ENCODE measurements at regions not wholly inside any gene's neighbourhood (a gene's known extent, or its start where the extent isn't known, plus 50 kb on each side); places are given as distances from the start of the nearest gene placed in this dataset.

DNA sequence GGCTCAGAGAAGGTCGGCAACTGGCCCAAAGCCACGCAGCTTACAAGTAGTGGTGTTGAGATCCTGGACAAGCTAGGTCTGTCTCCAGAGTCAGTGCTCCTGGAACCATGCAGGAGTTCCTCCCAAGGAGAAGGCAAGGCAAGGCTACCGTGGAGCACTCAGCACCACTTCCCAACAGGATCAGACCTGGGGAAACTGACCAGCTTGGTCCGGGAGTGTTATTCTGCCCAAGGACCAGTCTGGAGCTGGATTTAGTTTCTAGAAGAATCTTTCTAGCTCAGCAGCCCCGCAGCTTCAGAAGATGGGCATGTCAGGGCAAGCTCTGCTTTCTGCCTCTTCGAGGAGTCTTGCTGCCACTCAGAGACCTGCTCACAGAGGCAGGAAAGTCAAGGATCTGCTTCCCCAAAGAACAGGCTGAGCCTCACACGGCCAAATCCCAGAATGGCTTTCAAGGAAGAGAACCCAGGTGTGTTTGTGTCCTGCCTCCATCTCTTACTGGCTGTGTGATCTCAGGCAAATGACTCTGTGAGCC is 302.8 kb downstream of the MATN1 start:
- no peak for DNase-seq (ENCODE audit: low read depth)

DNA sequence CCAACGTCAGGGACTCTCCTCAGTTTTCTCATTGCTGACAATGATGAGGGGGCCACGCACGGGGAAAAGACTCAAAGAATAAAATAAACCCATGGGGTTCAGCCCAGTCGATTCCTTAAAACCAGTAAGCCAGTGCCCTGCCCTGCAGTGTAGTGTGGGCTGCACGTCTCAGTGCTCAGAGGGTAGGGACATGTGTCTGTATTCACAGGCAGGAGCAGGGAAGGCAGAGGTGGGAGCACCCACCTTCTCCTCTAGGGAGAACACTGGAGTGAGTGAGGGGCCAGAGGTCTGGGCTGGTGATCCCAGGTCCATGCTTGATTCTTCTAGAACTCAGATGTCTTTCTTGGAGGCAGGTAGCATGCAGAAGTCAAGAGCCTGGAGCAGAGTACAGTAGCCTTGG is 303.6 kb downstream of the MATN1 start:
- no peak for DNase-seq (ENCODE audit: low read depth)

- DNase-seq (ENCODE audit: low read depth), result no peak
Measured at GRCh38 chr1:30418939-30419720, 304.3 kb downstream of the MATN1 start.

DNA sequence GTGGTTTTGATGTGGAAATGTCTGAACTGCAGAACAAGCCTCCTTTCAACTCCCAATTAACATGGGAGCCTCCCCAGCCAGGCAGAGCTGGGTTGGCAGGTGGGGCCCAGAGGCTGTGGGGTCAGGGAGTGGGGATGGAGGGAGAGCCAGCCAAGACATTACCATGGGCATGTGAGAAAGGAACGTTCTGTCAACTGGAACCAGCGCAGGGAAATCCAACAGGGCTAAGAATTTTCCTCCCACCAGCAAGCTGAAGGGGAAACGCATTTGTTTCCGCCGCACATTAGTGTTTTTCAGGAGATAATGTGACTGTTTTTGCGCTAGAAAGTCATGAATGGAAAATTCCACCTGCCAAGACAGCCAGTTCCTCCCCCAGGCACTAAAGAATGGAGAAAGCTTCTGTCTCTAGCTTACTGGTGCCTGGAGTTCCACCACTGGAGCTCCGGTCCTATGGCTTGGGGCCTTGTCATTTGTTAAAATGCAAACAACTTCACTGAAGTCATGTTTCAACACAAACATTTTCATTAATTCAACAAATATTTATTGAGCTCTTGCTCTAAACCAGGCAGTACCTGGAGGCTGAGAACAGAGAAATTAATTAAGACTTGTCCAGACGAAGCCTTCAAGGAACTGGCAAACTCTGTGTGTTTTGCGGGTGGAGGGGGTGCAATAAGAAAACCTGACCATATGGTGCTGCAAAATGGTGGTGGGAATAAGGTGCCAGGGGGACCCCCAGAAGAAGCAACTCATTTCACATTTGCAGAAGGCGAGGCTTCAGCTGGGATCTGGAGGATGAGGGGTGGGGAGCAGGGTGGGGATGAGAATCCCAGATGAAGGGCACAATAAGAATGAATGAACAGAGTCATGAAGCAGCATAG is 305.1 kb downstream of the MATN1 start:
- no peak for DNase-seq (ENCODE audit: low read depth)

DNA sequence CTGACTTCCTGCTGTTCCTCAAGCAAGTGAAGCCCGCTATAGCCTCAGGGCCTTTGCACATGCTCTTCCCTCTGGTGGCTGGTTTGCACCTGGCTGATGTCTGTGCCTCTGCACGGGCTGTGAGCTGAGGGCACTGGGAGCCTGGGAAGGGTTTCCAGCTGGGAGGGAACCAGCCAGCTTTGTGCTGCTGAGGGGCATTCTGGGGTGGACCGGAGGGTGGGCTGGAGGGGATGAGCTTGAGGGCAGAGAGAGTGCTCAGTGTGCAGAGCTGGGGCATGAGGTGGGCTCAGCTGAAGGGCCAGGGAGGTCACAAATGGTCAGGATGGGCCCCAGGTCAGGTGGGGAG is 305.7 kb downstream of the MATN1 start:
- DNase-seq (ENCODE audit: low read depth), result no peak

DNA sequence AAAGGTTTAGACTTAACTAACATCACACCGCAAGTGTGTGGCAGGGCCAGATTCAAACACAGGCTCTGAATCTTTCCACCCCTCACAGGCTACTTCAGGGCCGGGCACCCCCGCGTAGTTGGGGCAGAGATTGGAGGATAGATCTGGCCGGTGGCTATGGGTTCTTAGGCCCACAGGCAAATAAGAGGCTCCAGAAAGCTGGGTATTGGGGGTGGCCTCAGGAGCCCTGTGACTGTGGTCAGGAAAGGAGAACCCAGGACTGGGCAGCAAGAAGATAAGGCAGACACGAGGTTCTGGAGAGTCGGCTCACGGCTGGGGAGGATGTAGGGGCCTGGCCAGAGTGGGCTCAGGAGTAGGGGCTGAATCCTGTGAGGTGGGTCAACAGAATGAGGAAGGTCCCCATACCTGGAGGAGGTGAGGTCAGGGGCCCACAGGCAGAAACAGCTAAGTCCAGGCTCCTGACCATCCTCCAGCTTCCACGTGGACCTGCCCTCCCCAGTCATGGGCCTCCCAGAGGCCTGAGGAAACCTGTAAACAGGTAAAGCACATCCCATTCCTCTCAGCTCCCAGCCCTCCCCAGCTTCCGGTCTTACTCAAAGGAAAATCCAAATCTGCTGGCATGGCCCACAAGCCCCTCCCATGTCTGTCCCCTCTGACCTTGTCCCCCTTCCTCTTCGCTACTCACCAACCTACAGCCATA is 306.2 kb downstream of the MATN1 start:
- DNase-seq (ENCODE audit: low read depth), result no peak

- DNase-seq (ENCODE audit: low read depth), result no peak
Measured at GRCh38 chr1:30416221-30416820, 307.1 kb downstream of the MATN1 start.

- DNase-seq (ENCODE audit: low read depth), result no peak
Measured at GRCh38 chr1:30415171-30415940, 308.0 kb downstream of the MATN1 start.

DNA sequence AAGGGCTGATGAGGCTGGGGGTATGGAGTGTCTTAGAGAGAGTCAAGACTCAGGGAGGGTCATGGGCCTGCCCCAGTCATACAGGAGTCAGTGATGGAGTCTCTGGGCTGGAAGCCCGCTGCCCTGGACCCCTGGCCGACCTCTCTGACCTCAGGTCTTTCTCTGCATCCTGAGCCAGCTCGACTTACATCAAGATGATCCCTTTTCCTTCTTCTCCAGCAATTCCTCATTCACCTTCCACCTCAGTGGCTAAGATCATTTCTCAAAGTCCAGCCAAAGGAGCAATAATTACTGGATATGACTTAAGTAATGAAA is 308.6 kb downstream of the MATN1 start:
- DNase-seq (ENCODE audit: low read depth), result no peak

DNA sequence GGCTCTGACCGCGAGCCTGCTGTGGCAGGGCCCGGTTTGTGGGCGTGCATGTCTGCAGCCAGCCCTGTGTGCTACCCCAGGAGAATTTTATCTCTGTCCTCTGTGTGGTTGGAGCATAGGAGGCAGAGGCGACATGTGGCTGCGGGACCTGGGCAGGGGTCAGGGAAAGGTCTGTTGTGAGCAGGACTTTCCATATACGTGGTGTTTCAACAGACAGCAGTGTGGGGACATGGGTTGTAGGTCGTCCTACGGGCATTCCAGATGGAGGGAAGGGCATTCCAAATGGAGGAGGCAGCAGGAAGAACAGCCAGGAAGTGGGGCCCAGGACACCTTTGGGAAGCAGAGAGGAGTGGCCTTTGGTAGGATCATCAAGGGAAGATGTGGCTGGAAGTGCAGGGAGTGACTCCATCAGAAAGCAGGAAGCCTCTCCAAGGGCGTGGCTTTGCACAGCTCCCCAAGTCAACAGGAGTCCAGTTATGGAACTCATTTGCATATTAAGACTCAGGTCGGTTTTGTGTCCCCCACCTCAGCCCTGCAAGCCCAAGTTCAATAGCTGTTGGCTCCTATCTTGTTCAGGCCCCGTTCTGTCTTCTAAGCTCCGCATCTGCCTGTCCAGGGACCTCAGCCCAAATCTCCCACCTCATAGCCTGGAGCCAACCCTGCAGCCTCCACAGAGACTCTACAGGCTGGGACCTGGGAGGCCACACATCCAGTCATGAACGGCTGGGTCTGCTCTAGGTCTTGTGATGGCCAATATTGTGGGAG is 309.1 kb downstream of the MATN1 start:
- DNase-seq (ENCODE audit: low read depth), result no peak

DNA sequence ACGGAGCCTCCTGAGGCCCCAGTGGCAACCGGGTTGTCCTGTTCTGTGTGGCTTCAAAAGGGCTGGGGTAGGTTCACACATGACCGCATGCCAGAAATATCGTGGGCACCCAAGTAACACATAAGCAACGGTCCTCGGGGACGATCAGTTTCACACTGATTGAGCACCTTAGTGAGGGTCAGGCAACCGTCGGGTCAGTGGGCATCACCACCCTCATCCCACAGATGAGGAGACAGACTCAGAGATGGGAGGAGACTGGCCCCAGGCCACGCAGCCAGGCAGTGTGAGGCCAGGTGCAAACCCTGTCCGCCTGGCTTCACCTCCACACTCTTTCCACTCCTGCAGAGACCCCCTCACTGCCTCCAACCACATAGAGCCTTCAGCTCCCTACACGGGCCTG is 309.8 kb downstream of the MATN1 start:
- DNase-seq (ENCODE audit: low read depth), result no peak

DNA sequence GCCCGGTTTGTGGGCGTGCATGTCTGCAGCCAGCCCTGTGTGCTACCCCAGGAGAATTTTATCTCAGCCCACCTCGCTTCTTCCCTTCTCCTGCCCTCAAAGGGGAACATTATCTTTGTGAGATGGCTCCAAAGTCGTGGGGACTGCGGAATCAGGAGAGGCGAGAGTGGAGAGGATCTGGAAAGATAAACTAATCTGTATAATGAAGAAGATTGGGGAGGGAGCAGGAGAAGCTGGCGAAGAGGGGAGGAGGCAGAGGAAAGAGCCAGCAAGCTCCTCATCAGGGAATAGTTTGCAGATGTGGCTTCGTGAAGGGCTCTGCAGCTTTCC is 310.3 kb downstream of the MATN1 start:
- DNase-seq (ENCODE audit: low read depth), result no peak

GRCh38 chr1:30412241-30413110 is 310.9 kb downstream of the MATN1 start:
- no peak for DNase-seq (ENCODE audit: low read depth)

DNA sequence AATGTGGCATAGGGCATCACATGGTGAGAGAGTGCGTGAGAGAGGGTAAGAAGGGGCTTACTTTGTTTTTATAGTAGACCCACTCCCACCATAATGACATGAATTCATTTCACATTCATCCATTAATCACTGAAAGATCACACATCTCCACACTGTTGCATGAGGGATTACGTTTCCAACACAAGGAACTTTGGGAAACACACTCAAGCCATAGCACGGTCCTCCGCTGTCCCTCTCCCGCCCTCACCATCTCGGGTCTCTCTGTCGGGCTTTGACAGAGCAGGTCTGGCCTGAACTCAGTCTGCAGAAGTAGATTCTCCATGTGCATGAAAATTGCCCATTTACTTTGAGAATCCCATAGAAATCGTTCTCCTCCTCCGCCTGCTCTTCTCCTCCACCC is 312.2 kb downstream of the MATN1 start:
- DNase-seq (ENCODE audit: low read depth), result no peak

- DNase-seq (ENCODE audit: low read depth), result no peak
Measured at GRCh38 chr1:30410153-30410851, 313.1 kb downstream of the MATN1 start.

DNA sequence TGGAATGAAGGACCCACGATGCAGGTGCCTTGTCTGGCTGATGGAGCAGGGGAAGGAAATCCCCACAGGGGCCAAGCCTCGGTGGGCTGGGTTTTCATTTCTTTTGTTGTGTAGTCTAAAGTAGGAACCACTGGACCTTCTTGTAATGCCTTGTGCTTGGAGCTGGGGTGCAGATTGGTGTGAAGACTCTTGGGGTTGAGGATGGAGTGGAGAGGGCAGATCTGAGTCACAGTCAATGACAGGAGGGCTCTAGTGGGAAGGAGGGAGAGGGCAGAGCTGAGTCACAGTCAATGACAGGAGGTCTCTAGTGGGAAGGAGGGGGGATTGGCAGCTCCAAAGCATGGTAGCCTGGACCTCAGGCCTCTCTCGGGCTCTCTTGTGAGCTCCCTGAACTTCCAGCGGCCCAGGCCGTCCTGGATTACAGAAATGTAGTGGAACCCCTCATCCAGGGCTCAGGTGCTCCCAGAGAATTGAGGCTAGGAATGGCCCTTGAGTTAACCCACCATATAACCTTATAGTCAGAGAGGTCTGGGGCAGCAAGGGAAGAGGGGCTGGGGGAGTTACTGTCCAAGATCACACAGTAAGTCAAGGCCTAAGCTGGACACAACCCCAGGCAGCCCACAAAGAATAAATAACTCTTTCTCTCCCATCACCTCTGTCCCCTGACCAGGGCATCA is 313.8 kb downstream of the MATN1 start:
- DNase-seq (ENCODE audit: low read depth), result peak; percentile 8

GRCh38 chr1:30407865-30408580 is 315.4 kb downstream of the MATN1 start:
- peak; percentile 10 for DNase-seq (ENCODE audit: low read depth)
